Midbrain (tissue), 1 donor: ENCODE measurements at regions not wholly inside any gene's neighbourhood (a gene's known extent, or its start where the extent isn't known, plus 50 kb on each side); places are given as distances from the start of the nearest gene placed in this dataset.
"Not testable (repeated sequence)": the region's sequence is repeated elsewhere in the genome, so short reads cannot be mapped to it uniquely, and the experiment has no call there.

ENCODE experiments used
- DNase-seq: peaks from one replicate; lab custom pipeline; 2025; lab: John Stamatoyannopoulos, UW

GRCh38 chr4:24368801-24369200 lies 215.6 kb downstream of the DHX15 start:
- no peak for DNase-seq

GRCh38 chr4:24364852-24365251 lies 219.5 kb downstream of the DHX15 start:
- DNase-seq = no peak

DNA sequence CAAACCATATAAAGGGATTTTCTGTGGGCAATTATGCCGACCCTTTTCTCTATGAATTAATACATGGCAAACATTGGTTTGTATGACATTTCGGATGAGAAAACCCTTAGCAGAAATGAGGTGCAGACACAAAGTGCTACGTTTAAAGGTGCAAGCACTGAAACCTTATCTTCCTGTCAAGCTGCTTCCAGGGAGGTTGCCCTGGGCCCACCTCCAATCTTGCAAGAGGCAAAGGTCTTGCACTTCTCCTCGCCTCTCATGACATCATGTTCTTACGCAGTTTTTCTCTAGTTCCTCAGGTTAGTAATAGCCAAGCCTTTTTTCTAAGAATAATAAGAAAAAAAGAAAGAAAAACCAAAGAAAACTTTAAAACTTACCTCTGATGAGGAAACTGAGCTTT lies 220.1 kb downstream of the DHX15 start:
- no peak for DNase-seq

DNA sequence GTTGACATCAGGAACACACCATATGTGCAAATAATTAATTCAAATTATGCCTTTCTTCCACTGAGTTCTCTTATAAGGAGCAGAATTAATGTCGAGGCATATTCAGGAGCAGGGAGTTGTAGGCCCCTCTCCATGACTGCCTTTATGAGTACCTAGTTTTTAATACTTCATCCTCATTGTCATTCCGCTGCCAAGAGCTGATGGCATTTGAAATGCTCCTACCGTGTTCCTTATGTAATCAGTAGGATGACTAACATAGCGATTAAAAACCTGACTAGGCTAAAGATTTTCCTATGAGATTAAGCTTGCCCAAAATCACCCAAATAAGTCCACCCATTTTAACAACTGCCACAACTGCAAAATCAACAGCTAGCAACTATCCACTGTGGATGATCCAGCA lies 220.6 kb downstream of the DHX15 start:
- DNase-seq = no peak

DNA sequence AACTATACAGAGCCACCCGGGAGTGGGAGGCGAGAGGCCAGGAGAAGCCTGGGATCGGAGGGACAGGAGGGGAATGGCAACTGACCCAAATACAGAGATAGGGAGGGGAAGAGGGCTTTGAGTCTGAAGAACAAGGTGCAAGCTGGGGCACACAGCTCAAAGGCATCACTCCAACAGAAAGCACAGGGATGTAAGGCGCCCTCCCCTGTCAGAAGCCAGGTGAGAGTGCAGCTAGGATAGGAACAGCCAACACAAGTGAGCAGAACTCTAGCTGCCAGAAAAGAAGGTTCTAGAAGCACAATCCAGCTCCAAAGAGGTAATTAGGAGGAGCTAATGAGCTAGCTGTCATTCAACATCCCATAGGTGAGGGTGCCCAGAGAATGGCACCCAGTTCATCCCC lies 232.2 kb downstream of the DHX15 start:
- DNase-seq = no peak

- not testable (repeated sequence) for DNase-seq
Observed at GRCh38 chr4:24349168-24349996, 235.0 kb downstream of the DHX15 start.

GRCh38 chr4:24339260-24339659 lies 245.1 kb downstream of the DHX15 start:
- DNase-seq = no peak

DNA sequence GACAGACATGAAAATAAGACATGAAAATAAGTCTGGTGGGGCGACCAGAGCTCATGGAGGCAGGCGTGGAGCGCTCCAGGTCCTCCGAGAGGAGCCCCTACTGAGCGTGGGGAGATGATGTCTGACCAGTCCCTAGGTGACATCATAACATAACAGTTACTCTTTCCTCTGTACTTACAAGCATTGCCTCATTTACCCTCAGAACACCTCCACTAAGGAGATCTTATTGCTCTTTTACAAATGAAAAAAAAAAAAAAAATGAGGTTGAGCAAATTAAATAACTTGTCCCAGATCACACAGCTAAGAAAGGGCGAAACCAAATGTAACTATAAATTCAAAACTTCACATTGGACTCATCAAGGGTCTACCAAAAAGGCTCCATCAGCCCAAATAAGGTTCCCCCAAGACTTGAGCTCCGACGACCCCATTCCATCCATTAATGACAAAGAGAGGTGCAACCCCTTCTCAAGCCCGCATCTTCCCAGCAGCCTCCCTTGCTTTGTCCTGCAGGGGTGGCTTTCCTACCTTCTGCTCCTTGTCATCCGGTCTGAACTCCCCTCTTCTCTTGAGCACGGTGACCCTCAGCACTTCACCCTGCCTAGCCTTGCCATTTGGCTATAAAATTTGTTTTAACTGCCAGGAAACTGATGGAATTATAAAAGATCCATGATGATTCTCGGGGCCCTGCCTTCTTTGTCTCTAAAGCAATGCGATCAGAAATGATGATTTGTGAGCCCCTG lies 246.7 kb downstream of the DHX15 start:
- no peak for DNase-seq

DNA sequence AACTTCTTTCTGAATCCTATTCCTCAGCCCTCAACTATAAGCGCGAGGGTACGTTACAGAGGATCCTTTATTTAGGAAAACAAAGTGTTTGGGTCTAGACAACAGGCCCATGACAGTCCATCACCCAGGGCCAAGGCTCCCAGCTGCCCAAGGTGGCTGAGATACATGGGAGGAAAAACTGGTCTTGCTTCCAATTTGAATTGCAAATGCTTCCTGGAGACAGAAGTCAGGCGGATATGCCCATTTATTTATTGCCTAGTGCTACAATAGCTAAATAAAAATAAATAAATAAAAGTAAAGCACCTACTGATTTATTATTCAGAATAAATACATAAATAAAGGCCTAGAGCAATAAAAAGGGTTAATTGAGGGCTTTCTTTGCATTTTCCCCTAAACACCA lies 248.7 kb downstream of the DHX15 start:
- DNase-seq = no peak

DNA sequence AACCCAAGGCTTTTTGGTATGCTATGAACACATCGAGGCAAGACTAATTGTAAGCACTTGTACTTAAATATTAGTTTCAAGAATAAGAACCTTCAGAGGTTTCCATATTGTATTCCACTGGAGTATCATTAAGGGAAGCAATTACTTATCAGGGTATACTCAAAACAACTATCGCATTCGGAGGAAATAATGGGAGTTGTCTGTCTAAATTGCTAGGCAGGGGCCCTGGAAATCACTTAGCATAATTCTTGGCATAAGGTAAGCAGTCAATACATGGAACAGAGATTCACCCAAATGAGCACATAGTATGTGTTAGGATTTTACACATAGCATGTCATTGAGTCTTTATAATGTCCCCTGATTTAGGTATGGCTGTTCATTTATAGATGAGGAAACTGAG lies 249.4 kb downstream of the DHX15 start:
- no peak for DNase-seq

GRCh38 chr4:24330573-24330972 lies 253.8 kb downstream of the DHX15 start:
- no peak for DNase-seq

DNA sequence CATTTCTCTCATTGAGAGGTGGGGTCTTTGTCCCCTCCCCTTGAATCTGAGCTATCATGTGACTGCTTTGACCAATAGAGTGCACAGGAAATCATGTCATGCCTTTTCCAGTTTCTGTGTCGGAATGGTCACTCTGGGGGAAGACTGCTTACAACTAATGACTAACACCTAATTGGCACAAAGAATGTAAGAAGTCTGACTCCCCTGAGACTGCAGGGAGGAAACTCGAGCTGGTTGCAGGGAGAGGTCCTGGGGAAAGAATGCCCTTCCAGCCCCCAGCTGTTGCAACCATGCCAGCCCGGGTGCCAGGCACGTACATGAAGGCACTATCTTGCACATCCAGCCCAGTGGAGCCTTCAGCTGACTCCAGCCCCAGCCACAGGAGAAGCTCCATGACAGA lies 254.2 kb downstream of the DHX15 start:
- DNase-seq = no peak

GRCh38 chr4:24328711-24329110 lies 255.6 kb downstream of the DHX15 start:
- peak; percentile 32 for DNase-seq

- DNase-seq = no peak
Observed at GRCh38 chr4:24328310-24328709, 256.0 kb downstream of the DHX15 start.

DNA sequence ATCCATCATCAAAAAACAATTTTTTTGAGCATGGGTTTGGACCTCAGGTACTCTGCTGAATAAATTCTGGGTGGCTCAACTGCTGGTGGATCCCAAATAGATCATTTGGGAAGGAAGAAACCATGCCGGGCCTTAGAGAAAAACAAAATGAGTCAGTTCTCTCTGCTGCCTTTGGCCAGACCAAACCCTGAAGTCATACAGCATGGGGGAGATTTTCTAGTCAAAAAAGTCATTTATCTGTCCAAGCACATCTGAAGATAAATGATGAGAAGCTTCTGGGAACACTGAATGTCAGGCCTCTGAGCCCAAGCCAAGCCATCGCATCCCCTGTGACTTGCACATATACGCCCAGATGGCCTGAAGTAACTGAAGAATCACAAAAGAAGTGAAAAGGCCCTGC lies 261.4 kb downstream of the DHX15 start:
- DNase-seq = no peak

DNA sequence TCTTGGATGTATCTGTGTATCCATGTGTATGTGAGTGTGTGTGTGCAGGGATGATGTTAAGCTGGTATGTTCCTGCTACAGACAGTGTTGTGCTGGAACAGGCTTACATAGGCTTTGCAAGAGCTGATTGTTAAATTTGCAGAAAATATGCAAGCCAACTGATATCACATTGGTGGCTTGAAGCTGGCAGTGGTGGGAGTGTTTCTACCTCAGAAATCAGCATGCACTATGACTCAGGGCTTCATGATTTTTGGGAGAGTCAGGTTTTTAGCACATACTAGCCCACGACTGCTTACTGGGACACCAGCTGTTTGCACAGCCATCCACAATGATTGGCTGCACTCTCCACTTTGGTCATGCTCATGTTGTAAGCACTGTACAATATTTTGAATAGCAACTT lies 261.8 kb downstream of the DHX15 start:
- no peak for DNase-seq

GRCh38 chr4:24321616-24322015 lies 262.7 kb downstream of the DHX15 start:
- DNase-seq = peak; percentile 15

GRCh38 chr4:24321131-24321530 lies 263.2 kb downstream of the DHX15 start:
- DNase-seq = no peak

DNA sequence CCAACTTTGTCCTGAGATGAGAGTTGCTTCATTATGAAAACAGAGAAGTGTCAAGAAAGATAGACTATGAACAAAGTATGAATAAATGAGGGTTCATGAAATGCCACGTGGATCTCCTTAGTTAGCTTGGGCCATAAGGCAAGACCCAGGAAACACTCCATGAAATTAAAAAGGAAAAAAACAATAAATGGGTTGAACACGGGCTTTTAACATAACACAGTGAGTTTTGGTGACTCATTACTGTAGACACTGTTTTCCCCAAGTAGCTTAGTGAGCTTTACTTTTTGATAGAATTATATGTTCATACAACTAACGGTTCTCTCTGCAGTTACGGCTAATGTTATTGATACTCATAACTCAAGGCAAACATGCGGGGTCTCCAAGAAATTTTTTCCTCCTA lies 265.0 kb downstream of the DHX15 start:
- no peak for DNase-seq

DNA sequence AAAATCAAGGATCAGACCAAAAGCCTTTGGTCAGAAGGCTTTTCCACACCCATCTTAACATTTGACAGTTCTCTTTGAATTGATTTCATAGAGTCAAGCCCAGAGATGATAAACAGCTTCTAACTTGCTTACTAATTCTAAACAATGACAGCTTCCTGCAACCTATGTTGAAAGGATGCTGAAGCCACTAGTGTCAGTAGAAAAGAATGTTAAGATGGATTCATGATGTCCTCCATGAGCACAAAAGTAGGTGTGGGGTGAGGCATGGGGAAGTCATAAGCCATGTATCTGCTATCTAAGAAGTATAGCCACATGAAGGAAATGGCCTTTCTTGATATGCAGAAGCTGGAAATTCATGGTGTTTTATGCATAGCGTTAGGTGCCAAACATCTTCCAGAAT lies 269.3 kb downstream of the DHX15 start:
- no peak for DNase-seq

- DNase-seq = no peak
Observed at GRCh38 chr4:24312261-24312913, 272.0 kb downstream of the DHX15 start.

GRCh38 chr4:24303926-24304325 lies 280.4 kb downstream of the DHX15 start:
- no peak for DNase-seq

DNA sequence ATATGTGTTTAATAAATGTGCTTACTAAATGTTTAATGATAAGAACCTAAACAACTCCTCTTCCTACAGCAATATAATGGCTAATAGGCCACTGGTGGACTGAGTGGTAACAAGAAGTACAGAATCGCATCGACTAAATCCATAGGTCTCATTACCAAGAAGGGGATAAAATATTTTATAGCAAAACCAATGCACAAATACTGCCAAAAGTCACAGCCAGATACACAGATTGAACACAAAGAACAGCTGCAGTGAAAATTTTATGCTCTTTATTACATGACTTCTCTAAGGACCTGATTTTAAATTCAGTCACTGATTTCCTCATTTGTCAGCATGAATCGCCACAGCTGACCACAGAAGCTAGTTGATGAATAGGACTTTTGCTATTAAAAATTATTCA lies 285.4 kb downstream of the DHX15 start:
- DNase-seq = no peak
